Fibroblast of peridontal ligament (primary cell): ENCODE measurements at regions not wholly inside any gene's neighbourhood (a gene's known extent, or its start where the extent isn't known, plus 50 kb on each side); places are given as distances from the start of the nearest gene placed in this dataset.

Experiments
- DNase-seq: peaks from one replicate; pipeline ENCODE4 v3.0.0-alpha.2; 2010; ENCODE audit errors: extremely low read depth

DNA sequence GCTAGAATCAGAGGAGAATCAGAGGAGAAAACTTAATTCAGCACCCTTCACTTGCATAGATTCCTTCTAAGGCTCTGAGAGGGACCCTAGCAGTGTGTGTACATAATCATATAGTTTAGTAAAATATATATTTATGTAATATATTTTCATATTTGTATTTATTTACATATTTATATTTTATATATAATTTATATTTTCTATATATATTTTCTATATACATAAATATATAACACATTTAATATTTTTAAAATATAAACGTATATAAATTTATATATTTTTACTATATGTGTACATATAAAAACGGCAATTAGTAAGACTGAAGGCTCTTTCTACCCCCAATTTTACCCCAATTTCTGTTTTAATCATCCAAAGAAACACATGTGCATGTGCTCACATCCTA lies 80.3 kb downstream of the NXPE2 start:
- no peak for DNase-seq

GRCh38 chr11:114762408-114762807 lies 84.1 kb downstream of the NXPE2 start:
- peak; percentile 59 for DNase-seq

DNA sequence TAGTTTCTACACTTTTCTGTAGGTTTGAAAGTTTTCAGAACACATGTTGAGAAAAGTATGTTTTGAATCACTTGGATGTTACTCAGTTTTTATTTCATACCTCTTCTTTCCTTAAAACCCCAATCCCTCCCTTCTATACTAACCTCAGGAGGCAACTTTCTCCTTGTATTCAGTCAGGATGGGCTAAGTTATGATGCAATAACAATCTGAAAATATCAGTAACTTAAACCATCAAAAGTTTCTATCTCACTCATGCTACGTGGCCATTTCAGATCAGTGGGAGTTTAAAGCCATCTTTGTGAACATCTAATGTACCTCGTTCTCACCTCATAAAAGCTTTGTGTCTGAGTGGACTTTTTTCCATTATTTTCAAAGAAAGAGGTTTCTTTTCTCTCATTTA lies 86.2 kb downstream of the NXPE2 start:
- no peak for DNase-seq

GRCh38 chr11:114771172-114771571 lies 92.8 kb downstream of the NXPE2 start:
- no peak for DNase-seq

GRCh38 chr11:114773541-114774338 lies 95.4 kb downstream of the NXPE2 start:
- no peak for DNase-seq

DNA sequence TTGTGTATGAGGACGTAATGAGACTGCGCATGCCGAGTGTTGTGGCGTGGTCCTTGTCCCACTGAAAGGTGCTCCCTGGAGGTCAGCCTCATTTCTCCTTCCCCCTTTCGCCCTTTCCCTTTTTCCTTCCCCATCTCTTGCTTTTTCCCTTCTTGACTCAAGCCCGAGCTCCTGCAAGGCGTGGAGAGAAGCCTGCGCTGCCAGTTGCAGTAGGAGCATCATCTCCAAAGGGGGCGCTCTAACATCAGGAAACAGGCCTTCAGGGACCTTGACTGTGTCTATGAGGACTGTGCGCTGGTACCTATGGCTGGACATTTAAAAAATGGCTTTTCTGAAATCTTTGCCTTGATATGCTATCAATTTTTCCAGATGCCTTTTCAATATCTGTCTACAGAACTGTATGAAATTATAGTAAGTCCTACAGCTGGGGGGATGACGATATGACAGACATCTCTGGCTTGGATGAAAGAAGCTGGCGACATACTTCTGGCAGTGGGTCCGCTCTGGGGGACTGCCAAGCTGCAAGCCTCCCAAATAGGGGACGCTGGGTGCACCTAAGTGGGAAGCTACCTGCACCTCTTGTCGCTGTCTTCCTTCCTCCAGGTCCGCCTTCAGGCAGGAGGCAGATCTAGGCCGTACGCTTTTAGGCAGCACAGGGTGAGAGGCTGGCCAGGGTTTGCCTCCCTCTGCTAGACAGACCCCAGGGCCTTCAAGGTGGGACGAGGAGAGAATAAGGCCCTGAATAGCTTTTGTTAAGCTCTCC lies 96.5 kb downstream of the NXPE2 start:
- DNase-seq = peak; percentile 8

- DNase-seq = no peak
These were observed 97.7 kb downstream of the NXPE2 start for GRCh38 chr11:114775875-114776621.

GRCh38 chr11:114776956-114777355 lies 98.6 kb downstream of the NXPE2 start:
- no peak for DNase-seq

DNA sequence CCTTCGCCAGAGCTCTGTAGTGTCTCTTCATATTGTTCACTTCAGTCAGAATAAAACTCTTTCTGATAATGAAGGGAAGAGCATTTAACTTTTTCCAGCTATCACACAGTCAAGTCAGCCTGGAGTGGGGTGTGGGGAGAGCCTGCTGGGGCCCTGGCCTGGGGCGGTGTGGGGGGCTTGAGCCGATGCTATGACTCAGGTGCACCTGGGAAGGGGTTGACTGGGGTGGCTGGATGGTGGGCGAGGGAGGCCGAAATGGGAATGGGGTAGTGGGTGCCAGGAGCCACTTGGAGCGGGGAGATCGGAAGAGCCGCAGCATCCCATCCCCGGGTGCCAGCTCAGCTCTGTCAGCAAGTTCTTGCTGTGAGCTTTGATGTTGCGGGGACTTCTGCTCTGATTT lies 100.9 kb downstream of the NXPE2 start:
- DNase-seq = no peak

DNA sequence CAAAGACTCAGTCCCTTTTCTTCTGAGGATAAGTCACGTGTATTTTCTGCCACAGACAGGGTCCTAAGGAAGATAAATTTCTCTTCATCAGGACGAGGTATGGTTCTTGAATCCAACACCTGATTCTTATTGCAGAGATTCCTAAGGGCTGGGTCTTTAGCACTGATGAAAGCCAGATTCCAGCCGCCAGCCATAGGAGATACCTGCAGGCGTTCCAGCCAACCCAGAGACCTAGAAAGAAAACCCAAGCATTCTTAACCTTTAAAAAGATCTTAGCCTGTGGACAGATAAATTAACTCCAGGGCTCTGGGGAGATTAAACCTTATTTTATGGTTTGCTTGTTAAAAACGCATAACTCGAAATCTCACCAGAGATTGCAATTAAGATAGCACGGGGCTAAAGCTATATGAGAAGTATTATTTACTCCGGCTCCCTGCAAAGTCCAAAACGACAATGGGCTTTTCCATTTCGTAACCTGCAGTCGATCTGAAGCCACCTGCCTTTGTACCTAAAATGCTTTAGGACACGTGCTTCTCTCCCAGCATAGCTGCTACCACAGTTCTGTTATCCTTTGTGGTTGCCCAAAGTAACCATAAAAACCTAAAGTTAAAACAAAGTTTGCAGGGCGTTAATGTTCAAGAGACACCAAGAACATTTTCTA lies 104.5 kb downstream of the NXPE2 start:
- no peak for DNase-seq

GRCh38 chr11:114783805-114784204 lies 105.5 kb downstream of the NXPE2 start:
- no peak for DNase-seq

DNA sequence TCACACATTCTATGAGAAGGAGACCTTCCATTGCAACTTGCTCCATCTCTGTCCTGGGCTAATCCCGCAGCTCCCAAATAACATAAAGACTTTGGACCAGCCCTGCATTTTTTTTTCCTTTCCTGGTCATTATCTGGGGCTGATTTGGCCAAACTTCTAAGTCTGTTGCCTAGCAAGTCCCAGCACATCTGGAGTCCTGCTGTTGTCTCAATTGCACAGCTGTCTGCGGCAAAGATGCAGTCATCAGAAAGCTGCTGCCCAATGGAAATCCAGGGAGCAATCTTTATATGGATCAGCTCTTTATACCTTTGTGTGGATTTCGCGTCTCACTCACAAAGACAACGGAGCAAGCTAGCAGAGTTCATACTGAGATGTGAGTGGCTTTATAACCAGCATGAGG lies 105.9 kb downstream of the NXPE2 start:
- no peak for DNase-seq

- no peak for DNase-seq
These were observed 106.6 kb downstream of the NXPE2 start for GRCh38 chr11:114784891-114785290.

DNA sequence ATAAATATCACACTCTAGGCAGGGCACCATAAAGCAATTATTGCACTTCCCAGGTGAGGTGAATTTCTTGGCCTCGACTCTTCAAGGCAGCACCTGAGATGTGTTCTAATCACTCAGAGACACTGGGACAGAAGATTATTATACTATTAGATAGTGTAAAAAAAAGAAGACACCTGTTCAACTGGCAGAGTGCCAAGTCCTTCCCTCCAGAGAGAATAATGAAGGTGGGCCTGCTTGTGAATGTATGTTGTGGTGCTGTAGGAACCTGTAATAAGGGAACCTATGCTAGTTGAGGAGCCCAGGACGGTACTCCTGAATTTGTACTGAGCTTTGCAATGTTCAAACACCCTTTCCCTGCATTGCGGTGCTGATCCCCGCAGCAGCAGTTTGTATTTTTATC lies 107.5 kb downstream of the NXPE2 start:
- DNase-seq = no peak

GRCh38 chr11:114787126-114787525 lies 108.8 kb downstream of the NXPE2 start:
- no peak for DNase-seq

GRCh38 chr11:114790910-114791309 lies 112.6 kb downstream of the NXPE2 start:
- no peak for DNase-seq

GRCh38 chr11:114794048-114794684 lies 115.8 kb downstream of the NXPE2 start:
- DNase-seq = no peak

DNA sequence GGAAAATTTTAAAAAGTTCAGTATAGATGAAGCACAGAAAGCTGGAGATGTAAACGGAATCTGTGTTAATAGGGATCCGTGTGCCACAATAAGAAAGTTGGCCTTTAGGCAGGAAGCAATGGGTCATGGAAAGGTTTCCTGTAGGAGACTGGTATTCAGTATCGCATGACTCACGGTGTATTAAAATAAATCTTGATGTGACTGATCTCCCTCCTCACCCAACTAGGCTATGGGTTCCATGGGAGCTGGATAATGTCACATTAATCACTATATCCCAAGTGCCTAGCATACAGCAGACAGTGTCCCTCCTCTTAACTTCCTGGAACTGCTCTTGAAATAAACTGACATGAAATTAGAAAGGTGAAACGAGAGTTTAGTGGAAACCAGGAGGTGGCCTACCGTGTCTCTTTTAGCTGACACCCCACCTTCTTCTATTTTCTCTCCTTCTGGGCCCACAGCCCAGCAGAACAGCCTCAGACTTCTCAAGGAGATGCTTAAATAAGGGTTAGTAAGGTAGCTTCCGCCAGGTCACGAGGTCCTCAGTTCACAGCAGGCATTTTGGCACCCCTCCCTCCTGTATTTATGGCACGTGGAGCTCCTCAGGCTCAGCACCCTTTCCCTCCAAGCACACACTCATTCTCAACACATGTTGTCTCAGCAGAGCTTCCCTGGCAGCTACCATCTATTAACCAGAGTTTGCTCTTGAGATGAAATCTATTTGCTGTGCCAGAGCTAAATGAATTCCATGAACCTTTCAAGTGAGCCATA lies 118.8 kb downstream of the NXPE2 start:
- DNase-seq = no peak

- no peak for DNase-seq
These were observed 121.1 kb downstream of the NXPE2 start for GRCh38 chr11:114799476-114799875.

DNA sequence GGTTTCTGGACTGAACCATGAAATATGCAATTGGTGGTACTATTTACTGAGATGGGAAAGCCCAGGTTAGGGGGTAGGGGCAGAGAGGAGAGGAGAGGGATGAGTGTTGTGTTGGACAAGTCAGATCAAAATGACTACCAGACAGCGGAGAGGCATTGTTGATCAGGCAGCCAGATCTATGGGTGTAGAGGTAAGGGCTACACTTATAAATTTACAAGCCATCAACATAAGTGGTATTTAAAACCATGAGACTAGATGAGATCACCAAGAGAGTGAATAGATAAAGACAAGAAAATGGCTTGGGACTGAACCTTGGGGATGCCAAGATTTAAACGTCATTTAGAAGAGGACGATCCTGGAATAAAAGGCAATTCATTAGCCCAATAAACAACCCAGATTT lies 123.4 kb downstream of the NXPE2 start:
- no peak for DNase-seq

- no peak for DNase-seq
These were observed 124.6 kb downstream of the NXPE2 start for GRCh38 chr11:114802878-114803277.
